H1 (cell line): ENCODE measurements at regions not wholly inside any gene's neighbourhood (a gene's known extent, or its start where the extent isn't known, plus 50 kb on each side); places are given as distances from the start of the nearest gene placed in this dataset.

ENCODE experiments used
- CTCF ChIA-PET: fragments of 300-600 bp; sonication (Branson Sonifier 250); formaldehyde crosslinking; loops from one replicate; lab custom pipeline; 2021; ENCODE audit not compliant: partially characterized antibody; lab: Charles Lee
- POLR2A ChIA-PET: fragments of 300-600 bp; sonication (Branson Sonifier 250); formaldehyde crosslinking; loops from one replicate; lab custom pipeline; 2021; ENCODE audit warnings: inconsistent platforms; ENCODE audit not compliant: partially characterized antibody; lab: Charles Lee
- DNase-seq, 2 experiments: peaks; one replicate each; pipeline versions ENCODE4 v3.0.0 to v3.0.0-alpha.2; 2010 to 2022; ENCODE audit warnings: low spot score in 2 of 2, low read depth in 1 of 2, mixed read lengths in 1 of 2
- FAIRE-seq: peaks from 2 replicates; lab custom pipeline; 2011; peaks lifted over from hg19 to GRCh38; lab: Jason Lieb, UNC
- H2AFZ ChIP-seq: 2 replicates; pipeline ENCODE4 v1.8.1; 2012; ENCODE audit warnings: low read length, inconsistent platforms
- H2AK5ac ChIP-seq: 2 replicates; pipeline ENCODE4 v1.6.1; 2013; ENCODE audit warnings: low read depth, low read length
- H2BK120ac ChIP-seq: replicated peaks from 2 replicates; pipeline ENCODE3; 2013; ENCODE audit warnings: low read depth, low read length, inconsistent platforms
- H2BK12ac ChIP-seq: 2 replicates; pipeline ENCODE4 v1.6.1; 2013; ENCODE audit warnings: low read depth, low read length
- H2BK15ac ChIP-seq: 2 replicates; pipeline ENCODE4 v1.6.1; 2013; ENCODE audit warnings: low read length
- H2BK20ac ChIP-seq: 2 replicates; pipeline ENCODE4 v1.6.1; 2013; ENCODE audit warnings: low read length
- H2BK5ac ChIP-seq: 2 replicates; pipeline ENCODE4 v1.6.1; 2013; ENCODE audit warnings: low read depth, low read length
- H3K14ac ChIP-seq: 2 replicates; pipeline ENCODE4 v1.6.1; 2013; ENCODE audit warnings: inconsistent platforms; ENCODE audit not compliant: insufficient read length
- H3K18ac ChIP-seq: 2 replicates; pipeline ENCODE4 v1.6.1; 2013; ENCODE audit warnings: low read length; ENCODE audit errors: extremely low read depth
- H3K23ac ChIP-seq: 2 replicates; pipeline ENCODE4 v1.6.1; 2013; ENCODE audit warnings: inconsistent platforms; ENCODE audit not compliant: insufficient read length
- H3K23me2 ChIP-seq: 2 replicates; pipeline ENCODE4 v1.6.1; 2013; ENCODE audit warnings: low read depth, low read length
- H3K27ac ChIP-seq: 2 replicates; pipeline ENCODE4 v1.6.1; 2011; ENCODE audit warnings: low read depth, low read length, inconsistent platforms
- H3K27me3 ChIP-seq, 4 experiments: replicated peaks in 1 of 4; 1 replicate in 1 of 4; 2 replicates in 3 of 4; pipeline versions ENCODE4 v1.6.1 to v1.8.1; 2011 to 2013; ENCODE audit warnings: low read length in 3 of 4, mild to moderate bottlenecking in 3 of 4, inconsistent platforms in 2 of 4, mixed read lengths in 2 of 4, moderate library complexity in 1 of 4; ENCODE audit not compliant: control insufficient read depth in 3 of 4, insufficient read depth in 3 of 4; ENCODE audit errors: extremely low read depth in 1 of 4
- H3K36me3 ChIP-seq, 4 experiments: 2 replicates each; pipeline versions ENCODE4 v1.6.1 to v1.8.1; 2011 to 2013; ENCODE audit warnings: mild to moderate bottlenecking in 4 of 4, low read length in 3 of 4, moderate library complexity in 2 of 4, control low read depth in 1 of 4, inconsistent platforms in 1 of 4; ENCODE audit not compliant: insufficient read depth in 4 of 4, control insufficient read depth in 2 of 4
- H3K4ac ChIP-seq: replicated peaks from 2 replicates; pipeline ENCODE3; 2013; ENCODE audit warnings: low read length, low read depth, mixed read lengths, inconsistent platforms; ENCODE audit not compliant: insufficient read length
- H3K4me1 ChIP-seq, 4 experiments: replicated peaks in 1 of 4; 1 replicate in 1 of 4; 2 replicates in 3 of 4; pipeline versions ENCODE4 v1.6.1 to v1.8.1; 2011 to 2013; ENCODE audit warnings: low read length in 3 of 4, inconsistent platforms in 2 of 4, mixed read lengths in 1 of 4; ENCODE audit not compliant: insufficient read depth in 4 of 4, control insufficient read depth in 3 of 4
- H3K4me2 ChIP-seq, 2 experiments: 2 replicates each; pipeline versions ENCODE4 v1.6.1 to v1.8.1; 2011 to 2013; ENCODE audit warnings: low read depth in 2 of 2, low read length in 2 of 2, control low read depth in 1 of 2, inconsistent platforms in 1 of 2, mild to moderate bottlenecking in 1 of 2; ENCODE audit not compliant: insufficient read depth in 1 of 2
- H3K4me3 ChIP-seq, 4 experiments: fragments of 200-600, 300-600 bp in 1 of 4; sonication (generic), shearing (Covaris generic), sonication (Bioruptor Twin) in 1 of 4; 2 replicates each; pipeline versions ENCODE4 v1.5.1 to v1.8.1; 2011 to 2016; ENCODE audit warnings: low read length in 4 of 4, low read depth in 3 of 4, control low read depth in 2 of 4, inconsistent platforms in 2 of 4, mild to moderate bottlenecking in 2 of 4, mixed read lengths in 1 of 4, moderate library complexity in 1 of 4; ENCODE audit not compliant: insufficient read depth in 2 of 4; ENCODE audit errors: extremely low read depth in 1 of 4
- H3K56ac ChIP-seq: replicated peaks from 2 replicates; pipeline ENCODE3; 2013; ENCODE audit warnings: low read depth, mild to moderate bottlenecking, mixed read lengths, low read length, inconsistent platforms; ENCODE audit not compliant: insufficient read length
- H3K79me1 ChIP-seq: 2 replicates; pipeline ENCODE4 v1.6.1; 2013; ENCODE audit warnings: low read depth, low read length, control low read depth
- H3K79me2 ChIP-seq, 2 experiments: 2 replicates each; pipeline versions ENCODE4 v1.6.1 to v1.8.1; 2012 to 2013; ENCODE audit warnings: low read length in 2 of 2, mild to moderate bottlenecking in 2 of 2, inconsistent platforms in 1 of 2; ENCODE audit not compliant: insufficient read depth in 2 of 2, control insufficient read depth in 1 of 2
- H3K9ac ChIP-seq, 4 experiments: replicated peaks in 1 of 4; 1 replicate in 1 of 4; 2 replicates in 3 of 4; pipeline versions ENCODE4 v1.6.1 to v1.8.1; 2011 to 2013; ENCODE audit warnings: low read depth in 3 of 4, low read length in 3 of 4, control low read depth in 2 of 4, mild to moderate bottlenecking in 2 of 4, moderate library complexity in 2 of 4, inconsistent platforms in 1 of 4; ENCODE audit errors: extremely low read depth in 1 of 4
- H3K9me3 ChIP-seq, 2 experiments: 2 replicates each; pipeline versions ENCODE4 v1.6.1 to v1.8.1; 2012 to 2013; ENCODE audit warnings: mild to moderate bottlenecking in 2 of 2, moderate library complexity in 2 of 2, control low read depth in 1 of 2, inconsistent platforms in 1 of 2, low read depth in 1 of 2, low read length in 1 of 2, mixed read lengths in 1 of 2; ENCODE audit not compliant: insufficient read depth in 2 of 2
- H4K20me1 ChIP-seq, 2 experiments: replicated peaks in 1 of 2; 2 replicates each; pipeline versions ENCODE3 to v1.8.1; 2011 to 2013; ENCODE audit warnings: inconsistent platforms in 2 of 2, low read length in 2 of 2, mild to moderate bottlenecking in 1 of 2; ENCODE audit not compliant: insufficient read depth in 2 of 2, control insufficient read depth in 1 of 2
- H4K5ac ChIP-seq: 2 replicates; pipeline ENCODE4 v1.6.1; 2013; ENCODE audit warnings: low read length, low read depth, mixed read lengths, inconsistent platforms; ENCODE audit not compliant: insufficient read length
- H4K8ac ChIP-seq: 2 replicates; pipeline ENCODE4 v1.8.0; 2013; ENCODE audit warnings: mild to moderate bottlenecking, moderate library complexity, low read length, inconsistent platforms; ENCODE audit not compliant: insufficient read depth; ENCODE audit errors: extremely low read depth
- H4K91ac ChIP-seq: replicated peaks from 2 replicates; pipeline ENCODE3; 2013; ENCODE audit warnings: low read length, mixed read lengths, inconsistent platforms; ENCODE audit not compliant: insufficient read length
- ATF3 ChIP-seq: IDR thresholded peaks from 2 replicates; pipeline ENCODE4 v1.6.1; 2011; ENCODE audit warnings: low read depth, mild to moderate bottlenecking, low read length; ENCODE audit not compliant: insufficient read depth
- BACH1 ChIP-seq: IDR thresholded peaks from 2 replicates; pipeline ENCODE4 v1.6.1; 2012; ENCODE audit warnings: low read length, improper control_type of control experiment
- CHD1 ChIP-seq: IDR thresholded peaks from 2 replicates; pipeline ENCODE4 v1.6.1; 2012; ENCODE audit warnings: low read depth, low read length, improper control_type of control experiment
- CHD2 ChIP-seq: IDR thresholded peaks from 2 replicates; pipeline ENCODE4 v1.6.1; 2012; ENCODE audit warnings: low read length, improper control_type of control experiment
- CTBP2 ChIP-seq: IDR thresholded peaks from 2 replicates; pipeline ENCODE4 v1.7.0; 2011; ENCODE audit warnings: borderline replicate concordance, mild to moderate bottlenecking, moderate library complexity, mixed read lengths, low read length; ENCODE audit not compliant: insufficient read depth, insufficient read length
- HDAC2 ChIP-seq, 2 experiments: fragments of 300-600 bp in 1 of 2; sonication (generic) in 1 of 2; IDR thresholded peaks; 2 replicates each; pipeline ENCODE4 v1.6.1; 2011 to 2012; ENCODE audit warnings: low read depth in 2 of 2, low read length in 2 of 2, mild to moderate bottlenecking in 2 of 2, moderate library complexity in 2 of 2, borderline replicate concordance in 1 of 2, inconsistent platforms in 1 of 2
- NANOG ChIP-seq: IDR thresholded peaks from 2 replicates; pipeline ENCODE4 v1.6.1; 2011; ENCODE audit warnings: low read length, low read depth, mild to moderate bottlenecking, inconsistent platforms; ENCODE audit not compliant: insufficient read depth, poor library complexity, severe bottlenecking
- PHF8 ChIP-seq: fragments of 200-600 bp; sonication (generic); conservative IDR thresholded peaks from 2 replicates; pipeline ENCODE4 v1.7.1; 2012; ENCODE audit warnings: low read depth, mild to moderate bottlenecking, inconsistent platforms, low read length, moderate library complexity
- POLR2A ChIP-seq, 2 experiments: IDR thresholded peaks; 1 replicate in 1 of 2; 2 replicates in 1 of 2; pipeline ENCODE4 v1.6.1; 2011; ENCODE audit warnings: low read depth in 2 of 2, low read length in 2 of 2, mild to moderate bottlenecking in 2 of 2; ENCODE audit errors: control extremely low read depth in 1 of 2
- POLR2AphosphoS5 ChIP-seq: IDR thresholded peaks from 2 replicates; pipeline ENCODE4 v1.6.1; 2011; ENCODE audit warnings: low read depth, low read length
- ZNF274 ChIP-seq: IDR thresholded peaks from 2 replicates; pipeline ENCODE4 v1.7.0; 2012; ENCODE audit warnings: low read length, borderline replicate concordance; ENCODE audit errors: extremely low read depth
- WGBS, 2 experiments: shearing (Covaris generic) in 1 of 2; methylation state at CpG; one replicate each; pipeline versions ENCODE4 v1.1.6 to v1.1.7; 2013 to 2015; ENCODE audit warnings: low lambda C conversion rate in 2 of 2, mixed read lengths in 2 of 2, inconsistent platforms in 1 of 2, low coverage in 1 of 2, missing lambda C conversion rate in 1 of 2; ENCODE audit not compliant: insufficient replicate concordance in 2 of 2, insufficient coverage in 1 of 2, insufficient read length in 1 of 2; ENCODE audit errors: extremely low coverage in 1 of 2, missing lambda C conversion rate in 1 of 2; 5-methylcytosine and 5-hydroxymethylcytosine counted together

DNA sequence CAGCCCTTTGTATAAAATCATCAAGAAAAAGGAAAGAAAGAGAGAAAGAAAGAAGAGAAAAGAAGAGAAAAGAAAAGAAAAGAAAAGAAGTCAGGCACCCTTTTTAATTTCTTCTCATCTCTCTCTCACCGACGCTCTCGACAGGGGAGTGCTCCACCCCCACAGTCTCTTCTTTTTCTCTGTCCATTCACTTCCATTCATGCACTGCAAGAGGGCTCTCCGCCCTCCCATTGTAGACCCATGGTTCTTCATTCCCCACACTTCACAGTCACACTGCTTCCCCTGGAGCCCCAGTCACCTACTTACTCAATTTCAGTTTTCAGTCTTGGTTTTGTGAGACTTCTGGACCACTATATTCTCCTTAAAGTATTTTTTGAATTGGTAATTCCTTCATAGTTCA lies 254.7 kb downstream of the SOX2 start:
- H4K8ac ChIP-seq = no peak overlapping the region
- no peak overlapping the region for H2BK12ac ChIP-seq
- no peaks in the 10 kb centered on the region; a peak in 1 of 8 replicates for H3K36me3 ChIP-seq
- no peak overlapping the region for H2AFZ ChIP-seq
- DNase-seq (no peak), FAIRE-seq (peak; percentile 19)
- H3K56ac ChIP-seq = no peak overlapping the region
- H3K23ac ChIP-seq = no peak overlapping the region
- no peak overlapping the region for H3K4ac ChIP-seq
- H2AK5ac ChIP-seq = no peak overlapping the region
- H2BK5ac ChIP-seq = no peak overlapping the region
- no peaks in the 10 kb centered on the region for H3K79me1 ChIP-seq
- peak overlapping the region; percentile 15 for H4K5ac ChIP-seq
- H4K91ac ChIP-seq = no peak overlapping the region
- ChIA-PET CTCF (interaction anchor here (0.5 kb wide), 1 partner anchor 209 kb away, joined by 4 read pairs; no protein-coding TSS in a partner anchor), POLR2A (no interaction called here)
- no peak overlapping the region for H3K27ac ChIP-seq
- no peaks in the 10 kb centered on the region for H3K23me2 ChIP-seq
- H2BK15ac ChIP-seq = no peak overlapping the region
- H3K9me3 ChIP-seq = no peaks in the 10 kb centered on the region
- H3K4me1 ChIP-seq = peaks cover 0 to 5% (median 0%) of the 10 kb centered on the region in 4 experiments; a peak in 2 of 7 replicates
- WGBS, 2 experiments = 30% methylated on average over 4 of the region's 4 CpGs; no CpG with 5 or more reads in 1 of the 2 experiments
- peak overlapping the region in 1 of 2 experiments; percentile 12; a peak in 1 of 4 replicates for H3K4me2 ChIP-seq
- no peaks in the 10 kb centered on the region for H3K27me3 ChIP-seq
- peak overlapping the region; percentile 48 for H2BK120ac ChIP-seq
- no peak overlapping the region for H3K14ac ChIP-seq
- no peaks in the 10 kb centered on the region for H3K79me2 ChIP-seq
- H2BK20ac ChIP-seq = no peak overlapping the region
- no peak overlapping the region for H3K9ac ChIP-seq
- H3K4me3 ChIP-seq = no peak overlapping the region
- H4K20me1 ChIP-seq = no peaks in the 10 kb centered on the region
- no peak overlapping the region for H3K18ac ChIP-seq
- TF ChIP-seq ATF3 (no peak), ZNF274 (no peak), CHD1 (no peak), POLR2AphosphoS5 (no peak), PHF8 (no peak), NANOG (no peak), BACH1 (no peak), POLR2A (IDR thresholded peaks at IDR 0.05; ENCODE audit: control extremely low read depth in 1 of 2, low read depth in 2 of 2, low read length in 2 of 2) (no peak), CTBP2 (no peak), CHD2 (no peak), HDAC2 (IDR thresholded peaks at IDR 0.05; ENCODE audit: borderline replicate concordance in 1 of 2, low read depth in 2 of 2, low read length in 2 of 2) (no peak)
